GM18870 (cell line): ENCODE measurements at regions not wholly inside any gene's neighbourhood (a gene's known extent, or its start where the extent isn't known, plus 50 kb on each side); places are given as distances from the start of the nearest gene placed in this dataset.
"Not testable (repeated sequence)": the region's sequence is repeated elsewhere in the genome, so short reads cannot be mapped to it uniquely, and the experiment has no call there.

Experiments used
- ATAC-seq: cut with Tn5 transposase; IDR thresholded peaks from one replicate; pipeline ENCODE4 v1.9.1; 2021; ENCODE audit warnings: moderate library complexity; ENCODE audit not compliant: unreplicated experiment

DNA sequence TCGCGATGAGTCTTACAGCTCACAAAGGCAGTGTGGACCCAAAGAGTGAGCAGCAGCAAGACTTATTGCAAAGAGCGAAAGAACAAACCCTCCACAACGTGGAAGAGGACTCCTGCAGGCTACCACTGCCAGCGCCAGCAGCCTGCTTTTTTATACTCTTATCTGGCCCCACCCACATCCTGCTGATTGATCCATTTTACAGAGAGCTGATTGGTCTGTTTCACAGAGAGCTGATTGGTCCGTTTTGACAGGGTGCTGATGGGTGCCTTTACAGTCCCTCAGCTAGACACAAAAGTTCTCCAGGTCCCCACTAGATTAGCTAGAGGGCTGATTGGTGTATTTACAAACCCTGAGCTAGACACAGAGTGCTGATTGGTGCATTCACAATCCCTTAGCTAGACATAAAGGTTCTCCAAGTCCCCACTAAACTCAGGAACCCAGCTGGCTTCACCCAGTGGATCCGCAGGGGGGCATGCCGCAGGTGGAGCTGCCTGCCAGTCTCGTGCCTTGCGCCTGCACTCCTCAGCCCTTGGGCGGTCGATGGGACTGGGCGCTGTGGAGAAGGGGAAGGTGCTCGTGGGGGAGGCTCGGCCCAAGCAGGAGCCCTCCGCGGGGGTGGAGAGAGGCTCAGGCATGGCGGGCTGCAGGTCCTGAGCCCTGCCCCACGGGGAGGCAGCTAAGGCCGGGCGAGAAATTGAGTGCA lies 75.7 kb downstream of the QDPR start:
- not testable (repeated sequence) for ATAC-seq

DNA sequence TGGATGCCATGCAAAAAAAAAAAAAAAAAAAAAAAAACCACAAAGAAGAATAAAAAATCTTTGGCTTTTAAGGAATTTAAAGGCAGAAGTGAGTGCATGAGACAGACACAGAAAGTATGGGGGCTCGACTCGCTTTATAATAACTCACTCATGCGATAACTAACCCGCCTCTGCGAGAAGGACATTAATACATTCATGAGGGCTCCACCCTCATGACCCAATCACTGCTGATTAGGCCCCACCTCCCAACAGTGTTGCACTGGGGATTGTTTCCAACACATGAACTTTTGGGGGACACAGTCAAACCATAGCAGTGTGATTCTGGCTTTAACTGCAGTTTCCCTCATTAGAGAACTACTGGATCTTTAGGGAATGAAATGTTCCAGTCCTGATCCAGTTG lies 78.1 kb downstream of the QDPR start:
- no peak for ATAC-seq

DNA sequence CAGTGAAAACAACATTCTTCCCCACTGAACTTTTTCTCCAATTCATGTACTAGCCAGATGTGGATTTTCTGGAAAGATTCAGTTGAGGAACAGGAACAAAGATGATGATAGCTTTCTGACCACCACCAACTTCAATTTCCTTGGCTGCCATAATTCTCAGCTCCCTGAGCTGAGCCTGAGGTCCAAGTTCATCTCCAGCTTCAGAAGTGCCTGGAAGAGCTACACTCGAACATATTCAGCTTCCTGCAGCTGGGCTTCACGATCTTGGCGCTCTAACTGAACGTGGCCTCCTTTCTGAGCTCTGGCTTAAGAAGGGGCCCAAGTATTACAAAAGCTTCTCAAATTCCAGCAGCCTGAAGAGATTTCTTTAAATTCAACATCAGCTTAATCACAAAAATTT lies 83.9 kb downstream of the QDPR start:
- no peak for ATAC-seq

DNA sequence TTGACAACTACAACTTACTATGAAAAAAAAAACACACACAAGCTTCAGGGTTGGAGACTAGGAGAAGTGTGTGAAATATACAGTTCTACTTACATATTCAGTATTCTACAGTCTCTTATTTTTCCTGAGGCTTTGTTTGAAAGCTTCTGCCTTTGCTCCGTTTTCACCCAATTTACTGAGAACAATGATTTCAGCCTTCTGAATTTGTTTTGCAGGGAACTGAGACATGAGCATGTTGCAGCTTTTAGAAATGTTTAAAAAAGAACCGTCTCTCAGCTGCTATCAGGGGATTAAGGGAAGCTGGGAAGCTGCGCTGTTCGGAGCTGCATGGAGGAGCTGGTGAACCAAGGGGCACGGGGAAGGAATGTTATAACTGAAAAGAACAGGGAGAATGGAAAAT lies 85.7 kb downstream of the QDPR start:
- ATAC-seq, result no peak

DNA sequence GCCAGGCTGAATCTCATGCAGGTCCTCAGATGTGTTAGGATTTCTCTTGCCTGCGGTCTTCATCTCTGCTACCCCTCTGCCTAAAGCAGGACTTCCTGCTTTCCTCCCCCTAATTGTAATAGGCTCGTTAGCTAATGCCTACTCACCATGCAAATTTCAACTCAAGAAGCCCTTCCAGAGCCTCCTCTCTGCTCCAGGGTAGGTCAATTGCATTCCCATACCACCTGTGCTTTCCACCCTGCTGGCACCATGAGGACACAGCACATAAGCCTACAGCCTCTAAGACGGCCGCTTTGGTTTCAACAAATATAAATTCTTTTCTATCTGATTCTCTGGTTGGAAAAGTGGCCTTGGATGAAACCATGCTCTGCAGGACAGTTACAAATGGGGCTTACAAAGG lies 93.9 kb downstream of the QDPR start:
- no peak for ATAC-seq

DNA sequence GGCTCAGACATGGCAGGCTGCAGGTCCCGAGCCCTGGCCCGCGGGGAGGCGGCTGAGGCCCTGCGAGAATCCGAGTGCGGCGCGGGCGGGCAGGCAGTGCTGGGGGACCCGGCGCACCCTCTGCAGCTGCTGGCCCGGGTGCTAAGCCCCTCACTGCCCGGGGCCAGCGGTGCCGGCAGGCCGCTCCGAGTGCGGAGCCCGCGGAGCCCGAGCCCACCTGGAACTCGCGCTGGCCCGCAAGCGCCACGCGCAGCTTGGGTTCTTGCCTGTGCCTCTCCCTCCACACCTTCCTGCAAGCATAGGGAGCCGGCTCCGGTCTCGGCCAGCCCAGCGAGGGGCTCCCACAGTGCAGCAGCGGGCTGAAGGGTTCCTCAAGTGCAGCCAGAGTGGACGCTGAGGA lies 97.5 kb downstream of the QDPR start:
- ATAC-seq, result no peak

DNA sequence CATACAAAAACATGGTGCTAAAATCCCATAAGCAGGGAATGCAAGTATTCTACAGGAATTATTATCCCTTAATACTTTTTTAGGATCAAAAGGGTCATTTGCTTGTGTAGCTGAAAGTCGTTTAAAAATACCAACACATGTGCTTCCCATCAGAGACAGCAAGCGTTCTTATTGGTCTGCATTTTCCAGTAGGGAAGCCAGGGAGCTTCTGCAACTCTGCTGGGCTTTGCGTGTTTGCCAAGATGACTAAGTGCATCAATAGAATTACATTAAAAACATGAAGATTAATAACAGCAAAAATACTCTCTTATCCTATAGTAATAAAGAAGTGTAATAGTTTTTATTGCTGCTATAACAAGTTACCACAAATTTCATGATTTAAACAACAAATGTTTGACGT lies 111.2 kb downstream of the QDPR start:
- ATAC-seq, result no peak

DNA sequence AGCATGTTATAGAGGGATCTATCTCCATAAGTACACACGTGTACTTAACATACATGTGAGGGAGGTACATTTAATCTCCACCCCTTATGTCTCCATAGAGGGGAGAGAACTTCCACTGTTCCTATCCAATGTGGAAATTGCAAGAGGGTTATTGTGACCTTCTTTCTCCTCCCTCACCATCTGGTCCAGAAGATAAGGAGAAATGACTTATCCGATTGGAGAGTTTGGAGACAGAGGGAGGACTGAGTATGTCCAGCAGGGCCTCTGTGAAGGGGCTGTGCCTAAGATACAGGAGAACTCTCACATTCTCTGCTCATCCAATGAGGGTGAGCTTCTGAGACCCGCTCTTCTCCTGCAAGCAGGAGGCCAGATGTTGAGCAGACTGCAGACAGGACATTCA lies 113.1 kb downstream of the QDPR start:
- no peak for ATAC-seq

DNA sequence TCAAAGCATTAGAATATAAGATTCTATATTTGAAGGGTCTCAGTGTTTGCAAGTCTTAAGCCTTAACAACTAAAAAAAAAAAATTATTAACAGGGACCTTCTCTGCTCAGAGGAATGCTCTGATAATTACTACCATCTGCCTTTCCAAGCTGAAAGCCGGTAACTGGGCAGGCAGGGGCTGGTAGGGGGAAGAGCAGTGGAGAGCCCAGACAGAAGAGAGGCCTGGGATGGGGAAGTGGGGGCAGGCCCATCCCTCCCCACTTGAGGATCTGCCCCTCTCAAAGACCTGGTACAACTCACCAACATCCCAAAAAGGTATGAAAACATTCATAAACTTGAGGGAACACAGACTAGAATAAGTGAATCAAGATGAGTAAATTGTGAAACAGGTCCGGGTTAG lies 113.9 kb downstream of the QDPR start:
- ATAC-seq, result no peak

DNA sequence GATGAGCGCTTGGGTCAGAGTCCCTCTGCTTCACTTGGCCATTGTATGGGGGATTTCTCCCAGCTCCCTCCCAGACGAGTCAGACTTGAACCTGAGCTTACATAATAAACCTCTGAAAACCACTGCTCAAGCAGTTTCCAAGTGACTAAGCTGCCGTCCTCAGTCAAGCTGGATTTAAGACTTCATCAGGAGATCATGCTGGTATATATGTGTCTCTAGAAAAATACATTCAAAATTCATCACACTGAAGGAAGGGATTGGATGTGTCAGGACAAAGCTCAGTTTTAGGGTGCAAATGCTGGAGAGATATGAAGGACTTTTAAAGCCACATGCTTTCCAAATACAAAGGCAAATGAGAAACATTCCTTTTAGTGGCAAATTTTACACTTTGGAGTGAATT lies 114.3 kb downstream of the QDPR start:
- ATAC-seq, result no peak

DNA sequence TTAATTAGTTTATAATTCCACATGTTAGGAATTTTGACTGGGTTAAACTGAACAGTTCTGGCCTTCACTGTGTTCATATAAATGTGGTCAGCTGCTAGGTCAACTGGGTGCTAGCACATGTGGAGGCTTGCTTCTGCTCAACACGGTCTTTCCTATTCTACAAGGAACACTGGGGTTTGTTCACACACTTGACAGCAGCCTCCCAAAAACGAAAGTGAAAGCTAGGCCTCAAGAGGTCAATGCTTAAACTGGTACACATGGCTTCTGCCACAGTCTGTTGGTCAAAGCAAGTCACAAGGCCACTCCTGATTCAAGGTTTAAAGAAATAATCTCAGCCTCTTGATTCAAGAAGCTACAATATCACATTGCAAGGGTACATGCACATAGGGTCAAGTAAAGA lies 126.5 kb downstream of the QDPR start:
- ATAC-seq, result no peak

DNA sequence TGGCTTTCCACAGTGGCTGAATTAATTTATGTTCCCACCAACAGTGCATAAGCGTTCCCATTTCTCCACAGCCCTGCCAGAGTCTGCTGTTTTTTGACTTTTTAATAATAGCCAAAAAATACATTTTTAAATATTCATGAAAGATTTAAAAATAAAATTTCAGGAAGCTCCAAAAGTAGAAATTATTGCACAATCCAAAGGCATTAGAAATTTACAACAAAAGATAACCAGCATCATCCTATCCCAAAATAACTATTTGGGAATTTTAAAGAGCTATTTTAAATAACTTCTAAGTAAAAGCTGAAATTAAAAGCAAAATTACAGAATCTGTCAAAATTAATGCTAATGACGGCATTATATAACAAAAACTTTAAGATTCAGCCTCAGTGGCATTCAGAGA lies 131.5 kb downstream of the QDPR start:
- no peak for ATAC-seq

DNA sequence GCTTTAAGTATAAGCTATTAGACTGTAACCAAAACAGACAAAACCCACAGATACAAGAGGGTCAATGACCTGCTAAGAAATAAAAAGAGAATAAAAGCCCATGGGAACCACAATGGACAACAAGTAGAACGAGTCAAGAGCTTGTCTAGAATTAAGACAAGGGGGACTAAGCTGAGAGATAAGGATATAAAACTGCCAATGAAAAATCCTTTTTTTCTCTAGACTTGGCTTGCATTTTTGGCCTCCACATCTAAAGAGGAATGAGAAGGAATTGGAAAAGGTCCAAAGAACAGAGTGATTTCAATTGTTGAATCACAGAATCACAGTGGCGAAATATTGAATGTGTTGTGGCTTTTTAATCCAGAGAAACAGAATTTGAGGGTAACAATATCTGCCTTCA lies 135.7 kb downstream of the QDPR start:
- no peak for ATAC-seq

DNA sequence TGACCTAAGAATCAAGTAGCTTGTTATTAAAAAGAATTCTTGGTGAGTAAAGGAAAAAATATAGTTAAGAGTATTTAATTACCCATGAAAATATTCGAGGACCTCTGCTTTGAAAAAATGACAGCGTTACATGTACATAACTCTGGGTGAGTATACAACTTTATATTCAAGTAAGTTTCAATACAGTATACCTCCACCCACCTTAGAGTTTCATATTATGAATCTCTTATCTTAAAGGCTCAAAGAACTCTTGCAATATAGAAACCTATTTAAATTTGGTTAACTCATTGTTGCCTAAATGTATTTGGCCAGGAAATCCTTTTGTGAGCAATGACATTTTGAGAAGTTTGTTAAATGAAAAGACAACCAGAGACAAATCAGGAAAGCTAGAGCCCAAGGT lies 138.2 kb downstream of the QDPR start:
- no peak for ATAC-seq

DNA sequence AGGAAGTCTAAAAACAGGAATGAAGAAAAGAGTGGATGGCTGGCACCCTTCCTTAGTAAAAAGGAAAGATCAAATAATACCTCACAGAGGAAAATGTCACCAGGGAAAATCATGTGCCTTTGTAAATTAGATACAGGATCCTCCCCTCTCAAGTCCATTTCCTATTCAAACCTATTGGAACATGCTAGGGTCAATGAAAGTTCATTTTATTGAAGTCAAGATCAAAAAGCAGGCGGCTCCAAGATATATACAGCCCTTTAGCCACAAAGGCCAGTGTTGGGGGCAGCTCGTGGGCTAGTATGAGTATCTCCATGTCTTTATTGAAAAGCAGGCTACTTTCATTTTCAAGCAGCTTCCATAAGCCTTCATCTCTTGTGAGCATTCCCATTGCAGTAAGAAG lies 141.1 kb downstream of the QDPR start:
- no peak for ATAC-seq

DNA sequence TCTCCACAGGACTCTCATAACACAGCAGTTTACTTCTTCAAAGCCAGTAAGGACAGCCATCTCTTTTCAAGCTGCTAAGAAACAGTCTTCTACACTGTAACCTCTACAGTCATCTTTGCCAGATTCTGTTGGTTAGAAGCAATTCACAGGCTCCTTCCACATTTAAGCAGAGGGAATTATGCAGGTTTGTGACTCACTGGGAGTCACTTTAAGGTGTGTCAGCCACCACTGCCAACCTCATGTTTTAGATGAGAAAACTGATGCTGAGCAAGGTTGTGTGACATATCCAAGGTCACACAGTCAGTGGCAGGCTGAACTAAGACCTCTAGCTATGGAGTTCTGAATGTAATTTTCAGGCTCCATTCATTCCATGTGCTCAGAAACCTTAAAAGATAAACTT lies 143.5 kb downstream of the QDPR start:
- no peak for ATAC-seq

DNA sequence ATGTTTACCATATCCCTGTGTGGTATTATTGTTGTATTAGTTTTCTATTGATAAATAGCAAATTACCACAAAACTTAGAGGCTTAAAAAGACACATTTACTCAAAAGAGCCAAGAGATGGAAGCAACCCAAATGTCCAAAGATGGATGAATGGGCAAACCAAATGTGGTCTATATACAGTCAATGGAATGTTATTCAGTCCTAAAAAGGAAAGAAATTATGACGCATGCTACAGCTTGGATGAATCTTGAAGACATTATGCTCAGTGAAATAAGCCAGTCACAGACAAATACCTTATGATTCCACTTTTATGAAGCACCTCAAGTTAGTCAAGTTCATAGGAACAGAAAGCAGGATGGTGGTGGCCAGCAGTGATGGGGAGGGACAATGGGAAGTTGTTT lies 144.7 kb downstream of the QDPR start:
- ATAC-seq, result no peak

DNA sequence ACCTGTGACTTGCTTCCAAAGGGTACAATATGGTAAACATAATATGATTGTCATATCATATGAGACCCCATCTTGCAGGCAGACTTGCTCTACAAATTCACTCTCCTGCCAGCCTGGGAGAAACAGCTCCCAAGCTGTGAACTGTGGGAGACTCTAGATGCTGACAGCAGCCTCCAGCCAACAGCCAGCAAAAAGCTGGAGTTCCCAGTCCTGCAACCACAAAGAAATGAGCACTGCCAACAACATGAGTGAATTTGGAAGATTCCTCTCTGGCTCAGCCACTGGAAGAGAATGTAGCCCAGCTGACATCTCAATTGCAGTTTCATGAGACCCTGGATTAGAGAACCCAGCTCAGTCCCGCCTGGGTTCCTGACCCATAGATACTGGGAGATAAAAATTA lies 145.4 kb downstream of the QDPR start:
- no peak for ATAC-seq

DNA sequence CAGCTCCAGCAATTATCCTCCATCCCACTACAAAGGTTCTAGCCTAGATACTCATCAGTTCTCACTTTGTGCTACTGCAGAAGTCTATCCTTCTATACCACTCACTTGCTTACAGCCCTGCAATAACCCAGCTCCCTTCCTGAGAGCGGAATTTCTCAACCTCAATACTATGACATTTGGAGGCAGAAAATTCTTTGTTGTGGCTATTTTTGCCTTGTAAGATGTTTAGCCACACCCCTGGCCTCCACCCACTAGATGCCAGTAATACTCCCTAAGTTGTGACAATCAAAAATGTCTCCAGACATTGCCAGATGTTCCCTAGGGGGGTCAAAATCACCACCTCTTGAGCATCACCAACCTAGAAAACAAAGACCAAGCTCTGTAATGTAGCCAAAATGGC lies 149.5 kb downstream of the QDPR start:
- no peak for ATAC-seq

DNA sequence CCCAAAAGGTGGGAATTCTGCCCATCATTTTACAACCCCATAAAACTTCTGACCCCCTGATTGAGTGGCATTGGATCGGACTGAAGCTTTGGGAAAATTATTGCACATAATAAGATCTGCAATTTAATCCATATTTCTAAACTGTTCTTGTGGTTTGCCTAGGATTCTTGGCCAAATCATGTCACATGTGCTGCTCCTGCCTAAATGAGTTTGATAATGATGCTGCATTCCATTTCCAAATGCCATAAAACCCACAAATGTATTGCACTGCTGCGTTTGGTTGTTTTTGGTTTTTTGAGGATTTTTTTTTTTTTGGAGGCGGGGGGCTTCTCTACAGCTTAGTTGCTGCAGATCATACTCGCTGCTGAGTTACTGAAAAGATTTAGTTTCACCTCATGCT lies 153.6 kb downstream of the QDPR start:
- no peak for ATAC-seq

DNA sequence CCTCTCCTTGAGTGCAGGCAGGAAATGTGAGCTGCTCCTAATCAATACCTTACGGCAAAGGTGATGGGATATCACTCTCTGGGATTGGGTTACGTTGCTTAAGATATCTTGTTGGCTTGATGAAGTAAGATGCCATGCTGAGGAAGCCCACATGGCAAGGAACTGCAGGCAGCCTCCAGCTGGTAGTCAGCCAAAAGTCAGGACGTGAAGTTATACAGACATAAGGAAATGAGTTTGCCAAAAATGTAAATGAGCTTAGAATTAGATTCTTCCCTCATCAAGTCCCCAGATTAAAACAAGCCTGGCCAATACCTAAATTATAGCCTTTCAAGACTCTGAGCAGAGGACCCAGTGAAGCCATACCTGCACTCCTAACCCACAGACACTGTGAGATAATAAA lies 155.0 kb downstream of the QDPR start:
- no peak for ATAC-seq

DNA sequence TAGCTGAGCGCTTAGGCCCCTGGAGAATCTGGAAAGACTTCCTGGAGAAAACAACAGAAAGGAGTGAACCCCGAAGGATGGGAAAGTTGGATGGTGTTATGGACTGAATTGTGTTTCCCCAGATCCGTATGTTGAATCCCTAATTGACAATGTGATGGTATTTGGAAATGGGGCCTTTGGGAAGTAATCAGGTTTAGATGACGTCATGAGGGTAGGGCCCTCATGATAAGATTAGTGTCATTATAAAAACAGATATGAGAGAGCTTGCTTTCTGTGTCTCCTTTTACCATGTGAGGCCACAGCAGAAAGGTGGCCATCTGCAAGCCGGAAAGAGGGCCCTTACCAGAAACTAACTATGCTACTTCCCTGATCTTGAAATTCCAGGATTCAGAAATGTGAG lies 159.5 kb downstream of the QDPR start:
- ATAC-seq, result no peak

DNA sequence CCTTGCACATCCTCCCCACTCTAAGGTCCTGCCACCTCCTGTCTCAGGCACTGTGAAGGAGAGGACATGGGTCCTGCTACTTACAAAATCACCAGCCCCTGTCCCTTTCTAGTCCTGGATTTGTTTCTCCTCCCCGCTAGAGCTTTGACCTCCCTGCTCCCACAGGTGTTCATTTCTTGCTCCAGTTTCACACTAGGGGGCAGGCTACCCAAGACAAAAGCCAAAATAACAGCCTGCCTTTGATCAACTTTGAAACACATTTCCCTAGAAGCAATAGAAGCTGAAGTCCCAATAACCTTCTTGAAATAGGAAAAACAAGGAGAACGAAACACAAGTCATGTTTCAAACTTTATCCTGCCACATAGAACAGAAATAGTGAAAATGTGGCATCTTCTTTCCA lies 164.4 kb downstream of the QDPR start:
- ATAC-seq, result peak; percentile 57

DNA sequence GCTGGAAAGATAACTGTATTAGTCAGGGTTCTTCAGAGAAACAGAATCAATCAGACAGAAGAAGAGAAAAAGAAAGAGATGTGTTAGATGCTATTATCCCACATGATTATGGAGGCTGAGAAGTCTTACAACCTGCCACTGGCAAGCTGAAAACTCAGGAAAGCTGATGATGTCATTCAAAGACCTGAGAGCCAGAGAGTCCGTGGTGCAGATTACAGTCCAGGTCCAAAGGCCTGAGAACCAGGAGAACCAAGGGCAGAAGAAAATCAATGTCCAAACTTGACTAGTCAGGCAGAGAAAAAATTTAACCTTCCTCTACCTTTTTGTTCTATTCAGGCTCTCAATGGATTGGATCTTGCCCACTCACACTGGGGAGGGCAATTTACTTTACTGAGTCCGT lies 172.5 kb downstream of the QDPR start:
- no peak for ATAC-seq
